Keratinocyte (primary cell): ENCODE measurements at regions not wholly inside any gene's neighbourhood (a gene's known extent, or its start where the extent isn't known, plus 50 kb on each side); places are given as distances from the start of the nearest gene placed in this dataset.

ENCODE experiments used
- DNase-seq: peaks from one replicate; pipeline ENCODE4 v3.0.0-alpha.2; 2011; ENCODE audit warnings: low read depth, missing footprints, low spot score
- FAIRE-seq: peaks from 2 replicates; lab custom pipeline; 2011; peaks lifted over from hg19 to GRCh38; lab: Jason Lieb, UNC
- H2AFZ ChIP-seq: 2 replicates; pipeline ENCODE4 v1.6.0; 2012; ENCODE audit warnings: low read length, control low read depth, inconsistent platforms; ENCODE audit not compliant: control insufficient read depth
- H3K27ac ChIP-seq: 2 replicates; pipeline ENCODE4 v1.5.1; 2011; ENCODE audit warnings: low read length; ENCODE audit not compliant: control insufficient read depth, insufficient read depth
- H3K27me3 ChIP-seq: 3 replicates; pipeline ENCODE4 v1.6.0; 2011; ENCODE audit warnings: low read length; ENCODE audit not compliant: control insufficient read depth, insufficient read depth; ENCODE audit errors: extremely low read depth
- H3K36me3 ChIP-seq, 2 experiments: 2 replicates in 1 of 2; 3 replicates in 1 of 2; pipeline ENCODE4 v1.5.1; 2011; ENCODE audit warnings: low read length in 2 of 2, mild to moderate bottlenecking in 1 of 2; ENCODE audit not compliant: control insufficient read depth in 2 of 2, insufficient read depth in 2 of 2; ENCODE audit errors: extremely low read depth in 1 of 2
- H3K4me1 ChIP-seq: 3 replicates; pipeline ENCODE4 v1.5.1; 2011; ENCODE audit warnings: low read length; ENCODE audit not compliant: control insufficient read depth, insufficient read depth; ENCODE audit errors: extremely low read depth
- H3K4me2 ChIP-seq: 3 replicates; pipeline ENCODE4 v1.6.0; 2011; ENCODE audit warnings: low read depth, low read length; ENCODE audit not compliant: control insufficient read depth, insufficient read depth; ENCODE audit errors: extremely low read depth
- H3K4me3 ChIP-seq, 3 experiments: fragments of 200-600 bp in 1 of 3; sonication (generic) in 1 of 3; 2 replicates in 2 of 3; 3 replicates in 1 of 3; pipeline ENCODE4 v1.5.1; 2011 to 2016; ENCODE audit warnings: low read length in 3 of 3, mild to moderate bottlenecking in 3 of 3, control low read depth in 2 of 3, inconsistent platforms in 1 of 3, low read depth in 1 of 3, mixed read lengths in 1 of 3, mixed run types in 1 of 3, moderate library complexity in 1 of 3; ENCODE audit not compliant: control insufficient read depth in 2 of 3, insufficient read depth in 2 of 3; ENCODE audit errors: extremely low read depth in 1 of 3
- H3K79me2 ChIP-seq: 2 replicates; pipeline ENCODE4 v1.6.0; 2012; ENCODE audit warnings: low read length; ENCODE audit not compliant: control insufficient read depth, insufficient read depth
- H3K9ac ChIP-seq: 3 replicates; pipeline ENCODE4 v1.6.0; 2011; ENCODE audit warnings: low read length; ENCODE audit not compliant: control insufficient read depth, insufficient read depth; ENCODE audit errors: extremely low read depth
- H3K9me1 ChIP-seq: 3 replicates; pipeline ENCODE4 v1.6.0; 2011; ENCODE audit warnings: low read length; ENCODE audit not compliant: control insufficient read depth, insufficient read depth; ENCODE audit errors: extremely low read depth
- H3K9me3 ChIP-seq: 2 replicates; pipeline ENCODE4 v1.5.1; 2012; ENCODE audit warnings: low read depth, low read length; ENCODE audit not compliant: control insufficient read depth
- H4K20me1 ChIP-seq: 3 replicates; pipeline ENCODE4 v1.6.0; 2011; ENCODE audit warnings: low read length; ENCODE audit not compliant: control insufficient read depth, insufficient read depth; ENCODE audit errors: extremely low read depth
- CTCF ChIP-seq, 3 experiments: IDR thresholded peaks in 1 of 3; conservative IDR thresholded peaks in 1 of 3; optimal IDR thresholded peaks in 1 of 3; 2 replicates in 2 of 3; 3 replicates in 1 of 3; pipeline versions ENCODE3 to v1.5.1; 2011; ENCODE audit warnings: low read length in 3 of 3, mild to moderate bottlenecking in 3 of 3, moderate library complexity in 2 of 3, control low read depth in 1 of 3, inconsistent platforms in 1 of 3; ENCODE audit not compliant: insufficient read depth in 2 of 3; ENCODE audit errors: extremely low read depth in 1 of 3
- EZH2 ChIP-seq: IDR thresholded peaks from one replicate; pipeline ENCODE4 v1.6.1; 2012; ENCODE audit warnings: inconsistent platforms, mild to moderate bottlenecking, low read length, moderate library complexity
- dilution Hi-C: fragments of 300-500 bp; cut with MboI; formaldehyde crosslinking; loops from one replicate; pipeline ENCODE4 v1.7.0; 2020; ENCODE audit warnings: low sequenced_read_pairs; ENCODE audit not compliant: extremely low pct_ligation_motif_present

DNA sequence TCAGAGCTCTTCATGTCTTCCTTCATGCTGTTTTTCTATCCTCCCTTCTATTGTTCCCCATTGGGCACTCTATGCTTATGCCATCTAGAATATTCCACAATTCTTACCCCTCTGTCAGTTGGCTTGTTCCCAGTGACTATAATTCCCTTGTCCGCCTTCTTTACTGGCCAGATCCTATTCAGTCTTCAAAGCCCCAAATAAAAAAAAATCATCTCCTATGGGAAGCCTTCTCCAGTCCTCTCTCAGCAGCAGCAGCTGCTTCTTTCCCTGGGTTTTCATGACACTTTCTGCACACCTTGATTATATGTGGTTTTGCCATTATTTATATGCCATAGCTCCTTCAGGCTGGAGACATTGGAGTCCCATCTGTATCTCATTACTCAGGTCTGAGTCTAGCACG, 54.6 kb upstream of the TNFAIP8 start:
- Histone ChIP-seq H3K27ac (no peak overlapping the region), H3K79me2 (no peaks in the 10 kb centered on the region), H3K9ac (no peak overlapping the region), H3K4me1 (peaks cover 39% of the 10 kb centered on the region), H3K9me1 (no peaks in the 10 kb centered on the region), H4K20me1 (no peaks in the 10 kb centered on the region), H3K36me3 (no peaks in the 10 kb centered on the region), H3K4me3 (no peak overlapping the region), H3K9me3 (no peaks in the 10 kb centered on the region), H2AFZ (no peak overlapping the region), H3K4me2 (no peak overlapping the region), H3K27me3 (no peaks in the 10 kb centered on the region)
- DNase-seq = no peak
- FAIRE-seq = no peak
- no peak for TF ChIP-seq CTCF (optimal IDR thresholded peaks at IDR 0.05 in 1 of 3, IDR thresholded peaks at IDR 0.05 in 1 of 3, conservative IDR thresholded peaks at IDR 0.05 in 1 of 3; ENCODE audit: extremely low read depth in 1 of 3, insufficient read depth in 2 of 3, low read length in 3 of 3)
- no peak for TF ChIP-seq EZH2
- dilution Hi-C loops = no loop called here

- TF ChIP-seq CTCF (optimal IDR thresholded peaks at IDR 0.05 in 1 of 3, IDR thresholded peaks at IDR 0.05 in 1 of 3, conservative IDR thresholded peaks at IDR 0.05 in 1 of 3; ENCODE audit: extremely low read depth in 1 of 3, insufficient read depth in 2 of 3, low read length in 3 of 3) (no peak), EZH2 (no peak)
- dilution Hi-C loops = no loop called here
These were observed 53.9 kb upstream of the TNFAIP8 start for GRCh38 chr5:119301906-119302305.

More at GRCh38 chr5:119301906-119302305, 53.9 kb upstream of the TNFAIP8 start:
- Histone ChIP-seq H3K4me3 (no peak overlapping the region), H3K79me2 (no peaks in the 10 kb centered on the region), H3K27me3 (no peaks in the 10 kb centered on the region), H3K27ac (no peak overlapping the region), H3K4me1 (peaks cover 39% of the 10 kb centered on the region), H3K9me1 (no peaks in the 10 kb centered on the region), H3K4me2 (no peak overlapping the region), H3K9ac (no peak overlapping the region), H3K9me3 (no peaks in the 10 kb centered on the region), H4K20me1 (no peaks in the 10 kb centered on the region), H2AFZ (no peak overlapping the region), H3K36me3 (no peaks in the 10 kb centered on the region)
- no peak for FAIRE-seq
- no peak for DNase-seq
